K562 (cell line): ENCODE measurements at regions not wholly inside any gene's neighbourhood (a gene's known extent, or its start where the extent isn't known, plus 50 kb on each side); places are given as distances from the start of the nearest gene placed in this dataset.

Experiments used
- ATAC-seq: fragments of 200-7000 bp; cut with Tn5 transposase; 3 replicates; pipeline ENCODE4 v1.9.1; 2020; ENCODE audit warnings: moderate library complexity
- BruUV-seq: library from RNA; stranded (reverse); fragments of 400-500 nt; replicated peaks from 2 replicates; lab custom pipeline; 2021; lab: Mats Ljungman, UMichigan
- CTCF ChIA-PET: fragments of 300-600 bp; formaldehyde crosslinking; extraction: SDS; loops from one replicate; lab custom pipeline; 2021; ENCODE audit warnings: low intra/inter-chr PET ratio; lab: Yijun Ruan, JAX
- POLR2A ChIA-PET: fragments of 300-600, 350-650 bp; sonication (Branson Sonifier 250); formaldehyde crosslinking; extraction: SDS; loops from one replicate; lab custom pipeline; 2021; ENCODE audit warnings: antibody characterized with exemption, inconsistent platforms; lab: Yijun Ruan, JAX
- DNase-seq, 4 experiments: peaks; one replicate each; pipeline versions ENCODE4 v3.0.0 to v3.0.0-alpha.2; 2011 to 2018; ENCODE audit warnings: low spot score in 3 of 4, mixed read lengths in 3 of 4; ENCODE audit errors: extremely low read depth in 1 of 4
- FAIRE-seq: peaks from 2 replicates; lab custom pipeline; 2011; peaks lifted over from hg19 to GRCh38; lab: Jason Lieb, UNC
- H2AFZ ChIP-seq: 2 replicates; pipeline ENCODE4 v1.6.0; 2011; ENCODE audit warnings: low read depth, low read length, control low read depth, inconsistent platforms
- H3K27ac ChIP-seq: fragments of 200-600 bp; 3 replicates; pipeline ENCODE4 v1.8.0; 2011; ENCODE audit warnings: low read depth, mild to moderate bottlenecking, control low read depth, inconsistent platforms, low read length, moderate library complexity, mixed read lengths; ENCODE audit errors: extremely low read depth
- H3K27me3 ChIP-seq, 2 experiments: fragments of 300-600 bp in 1 of 2; 2 replicates in 1 of 2; 3 replicates in 1 of 2; pipeline versions ENCODE4 v1.6.0 to v1.8.0; 2011; ENCODE audit warnings: inconsistent platforms in 2 of 2, low read length in 2 of 2, mild to moderate bottlenecking in 1 of 2, mixed read lengths in 1 of 2, moderate library complexity in 1 of 2; ENCODE audit not compliant: control insufficient read depth in 2 of 2, insufficient read depth in 2 of 2
- H3K36me3 ChIP-seq: fragments of 300-600 bp; 3 replicates; pipeline ENCODE4 v1.8.0; 2011; ENCODE audit warnings: mild to moderate bottlenecking, low read length, inconsistent platforms; ENCODE audit not compliant: control insufficient read depth, insufficient read depth
- H3K4me1 ChIP-seq, 2 experiments: fragments of 200-600 bp in 1 of 2; replicated peaks in 1 of 2; 2 replicates in 1 of 2; 3 replicates in 1 of 2; pipeline versions ENCODE4 v1.5.1 to v1.8.0; 2011; ENCODE audit warnings: inconsistent platforms in 2 of 2, low read length in 2 of 2, mild to moderate bottlenecking in 1 of 2, mixed read lengths in 1 of 2, moderate library complexity in 1 of 2; ENCODE audit not compliant: control insufficient read depth in 2 of 2, insufficient read depth in 2 of 2
- H3K4me2 ChIP-seq: 2 replicates; pipeline ENCODE4 v1.6.1; 2011; ENCODE audit warnings: low read length, control low read depth, inconsistent platforms, mixed read lengths; ENCODE audit not compliant: insufficient read depth
- H3K4me3 ChIP-seq: fragments of 200-600 bp; sonication (generic), shearing (Covaris generic); 2 replicates; pipeline ENCODE4 v1.5.1; 2016; ENCODE audit warnings: control low read depth, inconsistent platforms
- H3K79me2 ChIP-seq: fragments of 200-600 bp; 3 replicates; pipeline ENCODE4 v1.8.0; 2011; ENCODE audit warnings: low read length, inconsistent platforms; ENCODE audit not compliant: control insufficient read depth, insufficient read depth
- H3K9ac ChIP-seq, 2 experiments: 2 replicates each; pipeline versions ENCODE4 v1.6.0 to v1.6.1; 2011; ENCODE audit warnings: low read depth in 2 of 2, low read length in 2 of 2, control low read depth in 1 of 2, inconsistent platforms in 1 of 2, mild to moderate bottlenecking in 1 of 2, mixed read lengths in 1 of 2; ENCODE audit not compliant: insufficient read depth in 1 of 2
- H3K9me1 ChIP-seq: one replicate; pipeline ENCODE4 v1.6.0; 2011; ENCODE audit warnings: inconsistent platforms, mild to moderate bottlenecking, low read length, moderate library complexity; ENCODE audit not compliant: control insufficient read depth, insufficient read depth
- H3K9me3 ChIP-seq: replicated peaks from 2 replicates; pipeline ENCODE4 v1.5.1; 2011; ENCODE audit warnings: low read depth, low read length, inconsistent platforms; ENCODE audit not compliant: control insufficient read depth, insufficient read depth
- H4K20me1 ChIP-seq: replicated peaks from 2 replicates; pipeline ENCODE4 v1.6.1; 2011; ENCODE audit warnings: low read length, inconsistent platforms, mixed read lengths; ENCODE audit not compliant: control insufficient read depth, insufficient read depth
- C11orf30 ChIP-seq: fragments of 450-650 bp; IDR thresholded peaks from 2 replicates; pipeline ENCODE4 v1.6.1; 2016; ENCODE audit warnings: low read depth, mild to moderate bottlenecking
- CBFA2T3 ChIP-seq: fragments of 450-650 bp; IDR thresholded peaks from 2 replicates; pipeline ENCODE4 v1.6.1; 2017
- CHD4 ChIP-seq: fragments of 200-600 bp; sonication (generic); IDR thresholded peaks from 3 replicates; pipeline ENCODE4 v1.6.1; 2012; ENCODE audit warnings: low read depth, mild to moderate bottlenecking, mixed read lengths, low read length, inconsistent platforms; ENCODE audit not compliant: insufficient read depth, insufficient replicate concordance, poor library complexity, severe bottlenecking
- CREBBP ChIP-seq: IDR thresholded peaks from one replicate; pipeline ENCODE4 v1.6.1; 2012; ENCODE audit warnings: low read depth, mild to moderate bottlenecking, control low read depth, inconsistent platforms, low read length
- ETS2 ChIP-seq: IDR thresholded peaks from 2 replicates; pipeline ENCODE4 v1.6.1; 2016; ENCODE audit warnings: borderline replicate concordance, missing genetic modification characterization, mild to moderate bottlenecking, moderate library complexity, missing compliant biosample characterization; ENCODE audit not compliant: poor library complexity, severe bottlenecking
- FOXJ3 ChIP-seq: sonication (generic); formaldehyde crosslinking; IDR thresholded peaks from 2 replicates; pipeline ENCODE4 v1.4.0; 2020; ENCODE audit warnings: mild to moderate bottlenecking, missing genetic modification reagents
- GATAD2A ChIP-seq: fragments of 450-650 bp; IDR thresholded peaks from 2 replicates; pipeline ENCODE4 v1.6.1; 2017
- KAT8 ChIP-seq: fragments of 450-650 bp; IDR thresholded peaks from 2 replicates; pipeline ENCODE4 v1.6.1; 2016; ENCODE audit warnings: low read depth, mild to moderate bottlenecking
- NCOR1 ChIP-seq: fragments of 450-650 bp; IDR thresholded peaks from 2 replicates; pipeline ENCODE4 v1.6.1; 2016; ENCODE audit warnings: mild to moderate bottlenecking, moderate library complexity
- POLR2A ChIP-seq: fragments of 450-650 bp; conservative IDR thresholded peaks from 2 replicates; pipeline ENCODE4 v1.6.1; 2016
- RBBP5 ChIP-seq: fragments of 200-600 bp; sonication (generic); IDR thresholded peaks from 2 replicates; pipeline ENCODE4 v1.6.1; 2012; ENCODE audit warnings: borderline replicate concordance, mild to moderate bottlenecking, low read length, control low read depth, inconsistent platforms; ENCODE audit not compliant: insufficient read depth, poor library complexity, severe bottlenecking
- RBM14 ChIP-seq: fragments of 200-400 bp; formaldehyde crosslinking; IDR thresholded peaks from 2 replicates; pipeline ENCODE4 v1.6.1; 2018; ENCODE audit warnings: low read depth, mild to moderate bottlenecking, low read length, moderate library complexity, borderline replicate concordance; ENCODE audit not compliant: insufficient read depth
- SAFB2 ChIP-seq: fragments of 200-400 bp; formaldehyde crosslinking; IDR thresholded peaks from 2 replicates; pipeline ENCODE4 v1.6.1; 2018; ENCODE audit warnings: borderline replicate concordance, low read length, low read depth, moderate library complexity; ENCODE audit not compliant: severe bottlenecking
- SMAD3 ChIP-seq: fragments of 450-650 bp; formaldehyde crosslinking; conservative IDR thresholded peaks from 2 replicates; pipeline ENCODE4 v1.4.0; 2020; ENCODE audit warnings: mild to moderate bottlenecking
- ZKSCAN3 ChIP-seq: fragments of 250-450 bp; sonication (Bioruptor Pico); IDR thresholded peaks from 2 replicates; pipeline ENCODE4 v1.4.0; 2020
- ZNF134 ChIP-seq: fragments of 250-450 bp; sonication (Bioruptor Pico); conservative IDR thresholded peaks from 2 replicates; pipeline ENCODE4 v1.4.0; 2020
- ZNF165 ChIP-seq: fragments of 250-450 bp; sonication (Bioruptor Pico); IDR thresholded peaks from 2 replicates; pipeline ENCODE4 v1.4.0; 2020; ENCODE audit warnings: borderline replicate concordance
- ZNF263 ChIP-seq: sonication (generic); formaldehyde crosslinking; IDR thresholded peaks from 2 replicates; pipeline ENCODE4 v1.8.0; 2022; ENCODE audit warnings: mild to moderate bottlenecking, missing genetic modification reagents, borderline replicate concordance
- ZNF507 ChIP-seq: conservative IDR thresholded peaks from 2 replicates; pipeline ENCODE4 v1.6.1; 2017; ENCODE audit warnings: missing genetic modification characterization, missing compliant biosample characterization
- ZNF583 ChIP-seq: fragments of 250-450 bp; sonication (Bioruptor Pico); IDR thresholded peaks from 2 replicates; pipeline ENCODE4 v1.4.0; 2020
- ZNF695 ChIP-seq: fragments of 450-650 bp; formaldehyde crosslinking; IDR thresholded peaks from 2 replicates; pipeline ENCODE4 v1.4.0; 2020; ENCODE audit warnings: mild to moderate bottlenecking, moderate library complexity
- WGBS: fragments of 100-300 bp; shearing (Covaris generic); methylation state at CpG from one replicate; pipeline ENCODE4 v1.1.6; 2016; ENCODE audit warnings: low coverage, mixed read lengths; ENCODE audit not compliant: insufficient coverage; ENCODE audit errors: missing lambda C conversion rate; 5-methylcytosine and 5-hydroxymethylcytosine counted together
- in situ Hi-C: fragments of 300-500 bp; cut with MboI; formaldehyde crosslinking; loops from 4 replicates; pipeline ENCODE4 v1.15.0; 2018; ENCODE audit warnings: inconsistent platforms, mixed read lengths
- intact Hi-C: fragments of 100-400 bp; cut with micrococcal nuclease; formaldehyde crosslinking; loops from 2 replicates; pipeline ENCODE4 v1.14.2; 2022
- TF ChIP-seq, protein P1 (sequence below), 2 experiments: fragments of 450-650 bp; IDR thresholded peaks; 2 replicates each; pipeline ENCODE4 v1.6.1; 2016
- TF ChIP-seq, protein P2 (sequence below), 2 experiments: IDR thresholded peaks; 2 replicates each; pipeline ENCODE4 v1.6.1; 2012; ENCODE audit warnings: improper control_type of control experiment in 2 of 2, low read depth in 2 of 2, low read length in 2 of 2, borderline replicate concordance in 1 of 2

DNA sequence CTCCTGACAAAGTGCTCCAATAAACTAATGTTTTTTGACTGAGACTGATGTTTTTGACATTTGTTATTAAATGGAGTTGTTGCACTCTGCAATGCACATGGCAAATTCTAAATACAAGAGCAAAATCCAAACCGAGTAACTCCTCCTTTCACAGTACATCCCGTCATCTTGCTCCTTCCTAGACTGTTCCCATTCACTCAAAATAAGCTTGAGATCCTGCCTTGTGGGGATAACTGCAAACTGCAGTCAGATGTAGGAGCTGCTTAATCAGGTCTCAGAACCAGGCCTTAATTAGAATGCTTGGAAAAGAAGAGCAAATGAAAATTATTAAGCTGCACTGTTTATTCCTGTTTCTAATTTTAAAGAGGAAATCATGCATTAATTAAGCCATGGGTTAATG is 134.8 kb upstream of the SPRY2 start (continued):
- TF ChIP-seq RBM14 (no peak), ZNF583 (CRISPR knock-in tag) (no peak), SMAD3 (no peak), ZNF134 (CRISPR knock-in tag) (no peak), CHD4 (no peak), KAT8 (no peak), POLR2A (no peak), ZNF507 (tag) (no peak), SAFB2 (no peak)
- TF ChIP-seq, all 486 proteins: peak for 0

DNA sequence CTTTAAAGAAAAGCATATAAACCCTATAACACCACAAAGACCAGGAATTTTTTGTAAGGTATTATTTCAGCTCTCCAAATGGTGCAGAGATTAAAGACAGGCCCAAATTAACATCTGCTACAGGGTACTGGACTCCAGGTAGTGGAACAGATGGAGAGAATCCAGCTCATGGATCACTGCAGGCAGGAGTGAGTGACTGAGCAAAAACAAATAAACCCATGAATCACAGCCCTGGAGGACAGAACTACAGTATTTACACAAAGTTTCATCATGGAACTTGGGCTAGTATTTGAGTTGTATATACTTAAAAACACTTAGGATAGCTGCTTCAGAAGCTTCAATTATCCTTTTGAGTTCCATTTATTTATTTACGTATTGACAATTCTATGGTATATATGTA is 132.8 kb upstream of the SPRY2 start:
- H4K20me1 ChIP-seq = no peaks in the 10 kb centered on the region
- no TSS peak for BruUV-seq
- TF ChIP-seq NCOR1 = no peak
- no peak for TF ChIP-seq ETS2 (tag)
- TF ChIP-seq CBFA2T3 = no peak
- no peak for TF ChIP-seq ZNF263 (CRISPR knock-in tag)
- no peak for TF ChIP-seq ZNF165 (CRISPR knock-in tag)
- TF ChIP-seq ZNF695 (CRISPR knock-in tag) = no peak
- no peak for TF ChIP-seq CREBBP
- TF ChIP-seq ZKSCAN3 (CRISPR knock-in tag) = no peak
- no peak for TF ChIP-seq C11orf30
- TF ChIP-seq, protein P1, sequence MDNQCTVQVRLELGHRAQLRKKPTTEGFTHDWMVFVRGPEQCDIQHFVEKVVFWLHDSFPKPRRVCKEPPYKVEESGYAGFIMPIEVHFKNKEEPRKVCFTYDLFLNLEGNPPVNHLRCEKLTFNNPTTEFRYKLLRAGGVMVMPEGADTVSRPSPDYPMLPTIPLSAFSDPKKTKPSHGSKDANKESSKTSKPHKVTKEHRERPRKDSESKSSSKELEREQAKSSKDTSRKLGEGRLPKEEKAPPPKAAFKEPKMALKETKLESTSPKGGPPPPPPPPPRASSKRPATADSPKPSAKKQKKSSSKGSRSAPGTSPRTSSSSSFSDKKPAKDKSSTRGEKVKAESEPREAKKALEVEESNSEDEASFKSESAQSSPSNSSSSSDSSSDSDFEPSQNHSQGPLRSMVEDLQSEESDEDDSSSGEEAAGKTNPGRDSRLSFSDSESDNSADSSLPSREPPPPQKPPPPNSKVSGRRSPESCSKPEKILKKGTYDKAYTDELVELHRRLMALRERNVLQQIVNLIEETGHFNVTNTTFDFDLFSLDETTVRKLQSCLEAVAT (IDR thresholded peaks at IDR 0.05) = no peak
- TF ChIP-seq FOXJ3 (CRISPR knock-in tag) = no peak
- TF ChIP-seq, protein P2, sequence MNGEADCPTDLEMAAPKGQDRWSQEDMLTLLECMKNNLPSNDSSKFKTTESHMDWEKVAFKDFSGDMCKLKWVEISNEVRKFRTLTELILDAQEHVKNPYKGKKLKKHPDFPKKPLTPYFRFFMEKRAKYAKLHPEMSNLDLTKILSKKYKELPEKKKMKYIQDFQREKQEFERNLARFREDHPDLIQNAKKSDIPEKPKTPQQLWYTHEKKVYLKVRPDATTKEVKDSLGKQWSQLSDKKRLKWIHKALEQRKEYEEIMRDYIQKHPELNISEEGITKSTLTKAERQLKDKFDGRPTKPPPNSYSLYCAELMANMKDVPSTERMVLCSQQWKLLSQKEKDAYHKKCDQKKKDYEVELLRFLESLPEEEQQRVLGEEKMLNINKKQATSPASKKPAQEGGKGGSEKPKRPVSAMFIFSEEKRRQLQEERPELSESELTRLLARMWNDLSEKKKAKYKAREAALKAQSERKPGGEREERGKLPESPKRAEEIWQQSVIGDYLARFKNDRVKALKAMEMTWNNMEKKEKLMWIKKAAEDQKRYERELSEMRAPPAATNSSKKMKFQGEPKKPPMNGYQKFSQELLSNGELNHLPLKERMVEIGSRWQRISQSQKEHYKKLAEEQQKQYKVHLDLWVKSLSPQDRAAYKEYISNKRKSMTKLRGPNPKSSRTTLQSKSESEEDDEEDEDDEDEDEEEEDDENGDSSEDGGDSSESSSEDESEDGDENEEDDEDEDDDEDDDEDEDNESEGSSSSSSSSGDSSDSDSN (IDR thresholded peaks at IDR 0.05; ENCODE audit: borderline replicate concordance in 1 of 2, low read depth in 2 of 2, low read length in 2 of 2) = no peak
- TF ChIP-seq RBBP5 = no peak
- TF ChIP-seq GATAD2A = no peak

More for the DNA sequence above, 132.8 kb upstream of the SPRY2 start:
- Histone ChIP-seq H3K4me2 (no peak overlapping the region), H3K9me1 (no peaks in the 10 kb centered on the region), H2AFZ (no peak overlapping the region), H3K79me2 (no peaks in the 10 kb centered on the region), H3K4me3 (no peak overlapping the region), H3K9ac (no peak overlapping the region), H3K36me3 (no peaks in the 10 kb centered on the region), H3K4me1 (no peaks in the 10 kb centered on the region), H3K27ac (no peak overlapping the region), H3K9me3 (no peaks in the 10 kb centered on the region), H3K27me3 (no peaks in the 10 kb centered on the region)
- DNase-seq (no peak), FAIRE-seq (no peak), ATAC-seq (no peak)
- CTCF ChIA-PET = no interaction called here
- intact Hi-C loops = no loop called here
- POLR2A ChIA-PET = no interaction called here
- in situ Hi-C loops = no loop called here
- WGBS = 0% methylated on average over 1 of the region's 1 CpG
